ENCODE measurements at regions not wholly inside any gene's neighbourhood (a gene's known extent, or its start where the extent isn't known, plus 50 kb on each side); places are given as distances from the start of the nearest gene placed in this dataset.

DNA sequence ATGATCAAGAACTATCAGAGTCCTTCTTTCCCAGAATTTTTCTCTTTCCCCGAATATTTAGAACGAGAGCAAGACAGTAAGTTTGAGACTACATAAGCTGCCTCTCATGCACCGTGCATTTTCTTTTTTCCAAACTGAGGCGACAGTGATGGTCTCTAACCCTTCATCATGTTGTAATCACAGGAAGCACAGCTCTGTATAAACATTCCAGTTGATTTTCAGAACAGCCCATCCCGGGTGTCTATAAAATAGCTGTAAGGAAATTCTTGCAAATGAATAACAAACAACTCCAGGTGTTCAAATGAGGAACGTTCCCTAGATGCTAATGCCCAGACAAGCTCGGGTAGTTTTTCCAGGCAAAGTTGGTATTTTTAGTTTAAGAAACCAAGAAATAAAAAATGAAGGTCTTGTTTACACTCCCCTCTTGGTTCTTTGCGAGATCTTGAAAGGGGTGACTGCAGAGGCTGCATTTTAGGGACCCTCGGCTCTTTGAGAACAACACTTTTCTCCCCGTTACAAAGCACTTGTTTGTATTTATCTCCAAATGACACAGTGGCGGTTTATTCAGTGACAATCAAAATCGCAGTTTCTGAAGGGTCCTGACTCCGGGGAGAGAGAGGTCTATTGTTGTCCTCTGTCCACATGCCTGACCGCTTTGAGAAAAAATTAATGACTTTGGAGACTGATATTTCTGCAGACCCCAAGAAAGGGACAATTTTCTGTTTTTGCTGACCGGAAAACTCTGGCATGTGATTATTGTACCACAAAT is 101.1 kb upstream of the NCK2 start:
- TF ChIP-seq, protein P1, sequence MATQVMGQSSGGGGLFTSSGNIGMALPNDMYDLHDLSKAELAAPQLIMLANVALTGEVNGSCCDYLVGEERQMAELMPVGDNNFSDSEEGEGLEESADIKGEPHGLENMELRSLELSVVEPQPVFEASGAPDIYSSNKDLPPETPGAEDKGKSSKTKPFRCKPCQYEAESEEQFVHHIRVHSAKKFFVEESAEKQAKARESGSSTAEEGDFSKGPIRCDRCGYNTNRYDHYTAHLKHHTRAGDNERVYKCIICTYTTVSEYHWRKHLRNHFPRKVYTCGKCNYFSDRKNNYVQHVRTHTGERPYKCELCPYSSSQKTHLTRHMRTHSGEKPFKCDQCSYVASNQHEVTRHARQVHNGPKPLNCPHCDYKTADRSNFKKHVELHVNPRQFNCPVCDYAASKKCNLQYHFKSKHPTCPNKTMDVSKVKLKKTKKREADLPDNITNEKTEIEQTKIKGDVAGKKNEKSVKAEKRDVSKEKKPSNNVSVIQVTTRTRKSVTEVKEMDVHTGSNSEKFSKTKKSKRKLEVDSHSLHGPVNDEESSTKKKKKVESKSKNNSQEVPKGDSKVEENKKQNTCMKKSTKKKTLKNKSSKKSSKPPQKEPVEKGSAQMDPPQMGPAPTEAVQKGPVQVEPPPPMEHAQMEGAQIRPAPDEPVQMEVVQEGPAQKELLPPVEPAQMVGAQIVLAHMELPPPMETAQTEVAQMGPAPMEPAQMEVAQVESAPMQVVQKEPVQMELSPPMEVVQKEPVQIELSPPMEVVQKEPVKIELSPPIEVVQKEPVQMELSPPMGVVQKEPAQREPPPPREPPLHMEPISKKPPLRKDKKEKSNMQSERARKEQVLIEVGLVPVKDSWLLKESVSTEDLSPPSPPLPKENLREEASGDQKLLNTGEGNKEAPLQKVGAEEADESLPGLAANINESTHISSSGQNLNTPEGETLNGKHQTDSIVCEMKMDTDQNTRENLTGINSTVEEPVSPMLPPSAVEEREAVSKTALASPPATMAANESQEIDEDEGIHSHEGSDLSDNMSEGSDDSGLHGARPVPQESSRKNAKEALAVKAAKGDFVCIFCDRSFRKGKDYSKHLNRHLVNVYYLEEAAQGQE (IDR thresholded peaks at IDR 0.05; ENCODE audit: borderline replicate concordance) = no peak
- TF ChIP-seq SMC3 (conservative IDR thresholded peaks at IDR 0.05; ENCODE audit: poor library complexity) (no peak), POLR2AphosphoS5 (IDR thresholded peaks at IDR 0.05) (no peak), TAF1 (IDR thresholded peaks at IDR 0.05; ENCODE audit: low read depth) (no peak), EZH2 (IDR thresholded peaks at IDR 0.05; ENCODE audit: borderline replicate concordance, insufficient read depth, low read length, poor library complexity, severe bottlenecking) (no peak), EP300 (conservative IDR thresholded peaks at IDR 0.05; ENCODE audit: poor library complexity, severe bottlenecking) (no peak), MXI1 (conservative IDR thresholded peaks at IDR 0.05; ENCODE audit: poor library complexity, severe bottlenecking) (no peak), RAD21 (conservative IDR thresholded peaks at IDR 0.05) (no peak)
- TF ChIP-seq, protein P2, sequence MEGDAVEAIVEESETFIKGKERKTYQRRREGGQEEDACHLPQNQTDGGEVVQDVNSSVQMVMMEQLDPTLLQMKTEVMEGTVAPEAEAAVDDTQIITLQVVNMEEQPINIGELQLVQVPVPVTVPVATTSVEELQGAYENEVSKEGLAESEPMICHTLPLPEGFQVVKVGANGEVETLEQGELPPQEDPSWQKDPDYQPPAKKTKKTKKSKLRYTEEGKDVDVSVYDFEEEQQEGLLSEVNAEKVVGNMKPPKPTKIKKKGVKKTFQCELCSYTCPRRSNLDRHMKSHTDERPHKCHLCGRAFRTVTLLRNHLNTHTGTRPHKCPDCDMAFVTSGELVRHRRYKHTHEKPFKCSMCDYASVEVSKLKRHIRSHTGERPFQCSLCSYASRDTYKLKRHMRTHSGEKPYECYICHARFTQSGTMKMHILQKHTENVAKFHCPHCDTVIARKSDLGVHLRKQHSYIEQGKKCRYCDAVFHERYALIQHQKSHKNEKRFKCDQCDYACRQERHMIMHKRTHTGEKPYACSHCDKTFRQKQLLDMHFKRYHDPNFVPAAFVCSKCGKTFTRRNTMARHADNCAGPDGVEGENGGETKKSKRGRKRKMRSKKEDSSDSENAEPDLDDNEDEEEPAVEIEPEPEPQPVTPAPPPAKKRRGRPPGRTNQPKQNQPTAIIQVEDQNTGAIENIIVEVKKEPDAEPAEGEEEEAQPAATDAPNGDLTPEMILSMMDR (IDR thresholded peaks at IDR 0.05; ENCODE audit: poor library complexity, severe bottlenecking) = no peak

DNA sequence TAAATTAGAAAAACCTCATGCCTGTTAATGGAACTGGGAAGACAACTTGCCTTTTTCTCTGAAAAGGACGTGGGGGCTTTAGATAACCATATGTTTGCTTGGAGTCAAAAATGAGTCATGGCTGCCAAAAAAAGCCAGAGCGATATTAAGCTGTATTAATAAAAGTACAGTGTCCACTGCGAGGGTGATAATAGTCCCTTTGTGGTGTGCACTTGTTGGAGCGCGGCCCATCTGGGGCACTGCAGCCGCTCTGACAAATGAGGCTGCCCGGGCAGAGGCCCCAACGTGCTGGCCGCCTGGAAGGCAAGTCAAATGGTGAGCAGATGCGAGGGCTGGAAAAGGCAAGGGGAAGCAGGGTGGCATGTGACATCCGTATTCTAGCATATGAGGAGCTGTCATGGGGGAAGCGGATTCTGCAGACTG is 103.3 kb upstream of the NCK2 start:
- no peaks in the 10 kb centered on the region for H3K27me3 ChIP-seq (ENCODE audit: insufficient read depth, low read depth, low read length)
- no peaks in the 10 kb centered on the region for H3F3A ChIP-seq (ENCODE audit: insufficient read depth, low read length, poor library complexity, severe bottlenecking)
- no peak for TF ChIP-seq EP300 (conservative IDR thresholded peaks at IDR 0.05; ENCODE audit: poor library complexity, severe bottlenecking)
- no peak for TF ChIP-seq POLR2AphosphoS5 (IDR thresholded peaks at IDR 0.05)
- no peak for TF ChIP-seq MXI1 (conservative IDR thresholded peaks at IDR 0.05; ENCODE audit: poor library complexity, severe bottlenecking)
- no peak for TF ChIP-seq RAD21 (conservative IDR thresholded peaks at IDR 0.05)
- TF ChIP-seq TAF1 (IDR thresholded peaks at IDR 0.05; ENCODE audit: low read depth) = no peak
- TF ChIP-seq SMC3 (conservative IDR thresholded peaks at IDR 0.05; ENCODE audit: poor library complexity) = no peak
- no peaks in the 10 kb centered on the region for H3K79me2 ChIP-seq (replicated peaks; ENCODE audit: insufficient read depth, low read length)
- H3K9ac ChIP-seq (ENCODE audit: low read length) = no peak overlapping the region
- H3K9me2 ChIP-seq (ENCODE audit: insufficient read depth, low read length) = no peaks in the 10 kb centered on the region
- no peaks in the 10 kb centered on the region for H3K36me3 ChIP-seq (ENCODE audit: insufficient read depth, low read length)
- no peak overlapping the region for H2AFZ ChIP-seq (ENCODE audit: low read depth, low read length)
- no peak overlapping the region for H3K27ac ChIP-seq (ENCODE audit: low read length)
- no peaks in the 10 kb centered on the region for H3K9me3 ChIP-seq (ENCODE audit: low read length)
- H3K4me3 ChIP-seq (ENCODE audit: low read length) = no peak overlapping the region
- no peak overlapping the region for H3K4me2 ChIP-seq (ENCODE audit: low read length)
- H4K20me1 ChIP-seq (ENCODE audit: insufficient read depth) = no peaks in the 10 kb centered on the region

More for the DNA sequence above, 101.1 kb upstream of the NCK2 start:
- no peak overlapping the region for H3K4me2 ChIP-seq (ENCODE audit: low read length)
- no peak overlapping the region for H3K27ac ChIP-seq (ENCODE audit: low read length)
- H4K20me1 ChIP-seq (ENCODE audit: insufficient read depth) = no peaks in the 10 kb centered on the region
- H3K9ac ChIP-seq (ENCODE audit: low read length) = no peak overlapping the region
- H2AFZ ChIP-seq (ENCODE audit: low read depth, low read length) = no peak overlapping the region
- no peak overlapping the region for H3K4me3 ChIP-seq (ENCODE audit: low read length)
- H3K9me2 ChIP-seq (ENCODE audit: insufficient read depth, low read length) = no peaks in the 10 kb centered on the region
- H3F3A ChIP-seq (ENCODE audit: insufficient read depth, low read length, poor library complexity, severe bottlenecking) = no peaks in the 10 kb centered on the region
- H3K79me2 ChIP-seq (replicated peaks; ENCODE audit: insufficient read depth, low read length) = no peaks in the 10 kb centered on the region
- no peaks in the 10 kb centered on the region for H3K27me3 ChIP-seq (ENCODE audit: insufficient read depth, low read depth, low read length)
- H3K36me3 ChIP-seq (ENCODE audit: insufficient read depth, low read length) = no peaks in the 10 kb centered on the region
- no peaks in the 10 kb centered on the region for H3K9me3 ChIP-seq (ENCODE audit: low read length)
